ENCODE measurements at regions not wholly inside any gene's neighbourhood (a gene's known extent, or its start where the extent isn't known, plus 50 kb on each side); places are given as distances from the start of the nearest gene placed in this dataset.

DNA sequence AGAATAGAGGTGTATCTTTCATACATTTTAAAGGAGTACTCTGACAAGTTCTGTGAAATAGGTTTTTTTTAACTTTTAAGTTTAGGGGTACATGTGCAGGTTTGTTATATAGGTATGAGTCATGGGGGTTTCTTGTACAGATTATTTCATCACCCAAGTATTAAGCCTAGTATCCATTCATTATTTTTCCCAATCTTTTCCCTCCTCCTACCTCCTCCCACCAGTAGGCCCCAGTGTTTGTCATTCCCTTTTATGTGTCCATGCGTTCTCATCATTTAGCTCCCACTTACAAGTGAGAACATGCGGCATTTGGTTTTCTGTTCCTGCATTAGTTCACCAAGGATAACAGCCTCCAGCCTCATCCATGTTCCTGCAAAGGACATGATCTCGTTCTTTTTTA lies 175.5 kb downstream of the CYB561 start:
- TF ChIP-seq, protein P1, sequence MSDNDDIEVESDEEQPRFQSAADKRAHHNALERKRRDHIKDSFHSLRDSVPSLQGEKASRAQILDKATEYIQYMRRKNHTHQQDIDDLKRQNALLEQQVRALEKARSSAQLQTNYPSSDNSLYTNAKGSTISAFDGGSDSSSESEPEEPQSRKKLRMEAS (IDR thresholded peaks at IDR 0.05) = no peak
- TF ChIP-seq CREB1 (IDR thresholded peaks at IDR 0.05; ENCODE audit: low read depth) (no peak), RAD21 (IDR thresholded peaks at IDR 0.05; ENCODE audit: low read depth) (no peak), YY1 (IDR thresholded peaks at IDR 0.05; ENCODE audit: low read depth) (no peak), EP300 (IDR thresholded peaks at IDR 0.05; ENCODE audit: borderline replicate concordance) (no peak), FOXM1 (IDR thresholded peaks at IDR 0.05; ENCODE audit: borderline replicate concordance, low read depth) (no peak), ZBTB7A (IDR thresholded peaks at IDR 0.05; ENCODE audit: low read depth) (no peak), REST (IDR thresholded peaks at IDR 0.05; ENCODE audit: low read depth) (no peak), TCF12 (IDR thresholded peaks at IDR 0.05; ENCODE audit: low read depth) (no peak), TAF1 (IDR thresholded peaks at IDR 0.05; ENCODE audit: low read depth) (no peak), EGR1 (IDR thresholded peaks at IDR 0.05) (no peak), CEBPB (IDR thresholded peaks at IDR 0.05) (no peak)
